Stimulated activated CD8-positive, alpha-beta memory T cell treated with anti-CD3 and anti-CD28 coated beads, Interleukin-15, amount 100 ng/mL, for 24 hours (primary cell): ENCODE measurements at regions not wholly inside any gene's neighbourhood (a gene's known extent, or its start where the extent isn't known, plus 50 kb on each side); places are given as distances from the start of the nearest gene placed in this dataset.
"Not testable (repeated sequence)": the region's sequence is repeated elsewhere in the genome, so short reads cannot be mapped to it uniquely, and the experiment has no call there.

Source experiments
- DNase-seq: peaks from one replicate; pipeline ENCODE4 v3.0.0-alpha.2; 2020; ENCODE audit warnings: low read depth

DNA sequence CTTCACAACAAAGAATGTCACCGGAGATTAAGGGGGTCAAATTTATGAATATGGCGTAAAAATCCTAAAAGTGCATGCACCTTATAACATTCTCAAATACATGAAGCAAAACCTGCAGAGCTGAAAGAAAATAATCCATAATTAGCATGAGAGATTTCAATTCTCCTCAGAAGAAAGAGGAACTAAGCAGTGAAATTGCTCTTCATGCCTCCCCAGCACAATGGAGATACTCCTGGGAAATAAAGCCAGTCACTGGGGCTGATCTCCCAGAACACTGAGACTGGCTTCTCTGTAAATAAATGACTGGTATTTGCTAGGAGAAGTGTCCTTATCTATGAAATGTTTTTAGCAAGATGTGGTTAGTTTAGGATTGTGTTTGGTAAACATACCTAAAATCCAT, 68.1 kb downstream of the GOLGA6L6 start:
- not testable (repeated sequence) for DNase-seq

DNA sequence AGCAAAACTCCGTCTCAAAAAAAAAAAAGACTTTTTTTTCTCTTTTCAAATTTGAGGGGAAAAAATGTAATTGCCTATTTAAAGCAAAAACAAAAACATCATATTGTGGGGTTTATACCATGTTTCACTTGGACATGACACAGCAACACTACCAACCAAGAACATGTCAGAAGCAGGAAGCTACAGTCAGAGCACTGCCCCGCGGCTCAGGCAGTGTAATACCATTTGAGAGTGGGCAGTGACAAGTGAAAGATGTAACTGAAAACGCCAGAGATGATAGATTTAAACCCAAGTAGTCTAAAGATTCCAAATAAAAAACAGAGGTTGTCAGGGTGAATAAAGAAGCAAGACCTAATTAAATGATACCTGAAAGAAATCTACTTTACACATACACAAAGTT, 68.6 kb downstream of the GOLGA6L6 start:
- not testable (repeated sequence) for DNase-seq

DNA sequence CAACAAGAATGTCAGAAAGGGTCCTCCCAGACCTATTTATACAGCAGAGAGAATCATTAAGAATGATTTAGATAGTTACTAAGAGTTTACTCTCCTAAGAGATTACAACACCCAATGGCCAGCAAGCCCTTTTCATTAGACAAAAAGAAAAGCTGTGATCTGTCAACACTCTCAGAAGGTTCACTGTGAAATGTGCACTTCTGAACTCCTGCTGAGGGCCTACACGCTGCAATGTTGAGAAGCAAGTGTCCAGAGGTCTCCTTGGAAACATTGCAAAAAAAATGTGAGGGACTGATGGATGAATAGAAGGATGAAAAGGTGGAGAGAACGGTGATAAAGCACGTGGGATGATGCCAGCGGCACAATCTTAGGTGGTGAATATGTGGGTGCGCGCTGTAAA, 70.8 kb downstream of the GOLGA6L6 start:
- not testable (repeated sequence) for DNase-seq

DNA sequence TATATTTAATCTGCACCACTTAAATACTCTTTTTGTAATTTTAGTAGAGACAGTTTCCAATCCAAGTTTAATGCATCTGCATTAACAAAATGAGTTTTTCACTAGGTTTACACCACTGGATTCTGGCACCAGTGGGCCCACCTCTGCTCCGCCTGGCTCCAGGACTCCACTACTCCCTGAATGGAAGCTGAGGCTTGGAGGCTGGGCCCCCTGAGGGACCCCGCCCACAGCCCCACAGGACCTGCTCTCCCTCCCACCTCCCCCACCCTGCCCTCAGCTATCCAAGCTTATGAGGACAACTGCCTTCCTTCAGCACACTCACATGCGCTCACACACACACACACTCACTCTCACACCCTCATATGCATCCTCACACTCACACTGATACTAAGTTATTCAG, 100.5 kb downstream of the GOLGA6L6 start:
- DNase-seq = not testable (repeated sequence)

DNA sequence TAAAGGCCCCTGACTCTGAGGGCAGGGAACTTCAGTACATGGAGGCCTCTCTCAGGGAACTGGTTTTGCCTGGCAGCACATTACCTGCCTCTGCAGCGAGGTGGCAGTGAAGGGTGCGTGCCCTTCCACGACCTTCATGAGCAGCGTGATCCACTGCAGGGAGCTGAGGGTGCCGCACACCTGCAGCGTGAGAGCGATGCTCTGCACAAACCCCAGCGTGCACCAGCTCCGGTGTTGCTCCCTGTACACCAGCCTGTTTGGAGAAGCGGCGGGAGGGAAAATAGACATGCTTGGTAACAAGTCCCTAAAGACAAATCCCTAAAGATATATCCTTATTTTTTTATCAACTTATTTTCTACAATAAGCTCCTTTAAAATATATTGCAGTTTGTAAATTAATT, 101.2 kb downstream of the GOLGA6L6 start:
- not testable (repeated sequence) for DNase-seq

DNA sequence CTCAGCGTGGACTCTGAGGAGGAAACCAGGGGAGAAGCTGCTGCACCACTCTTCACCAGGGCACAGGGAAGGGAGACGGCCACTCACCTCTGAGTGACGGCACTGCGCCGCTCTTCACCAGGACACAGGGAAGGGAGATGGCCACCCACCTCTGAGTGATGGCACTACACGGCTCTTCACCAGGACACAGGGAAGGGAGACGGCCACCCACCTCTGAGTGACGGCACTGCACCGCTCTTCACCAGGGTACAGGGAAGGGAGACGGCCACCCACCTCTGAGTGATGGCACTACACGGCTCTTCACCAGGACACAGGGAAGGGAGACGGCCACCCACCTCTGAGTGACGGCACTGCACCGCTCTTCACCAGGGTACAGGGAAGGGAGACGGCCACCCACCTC, 102.5 kb downstream of the GOLGA6L6 start:
- DNase-seq = not testable (repeated sequence)

DNA sequence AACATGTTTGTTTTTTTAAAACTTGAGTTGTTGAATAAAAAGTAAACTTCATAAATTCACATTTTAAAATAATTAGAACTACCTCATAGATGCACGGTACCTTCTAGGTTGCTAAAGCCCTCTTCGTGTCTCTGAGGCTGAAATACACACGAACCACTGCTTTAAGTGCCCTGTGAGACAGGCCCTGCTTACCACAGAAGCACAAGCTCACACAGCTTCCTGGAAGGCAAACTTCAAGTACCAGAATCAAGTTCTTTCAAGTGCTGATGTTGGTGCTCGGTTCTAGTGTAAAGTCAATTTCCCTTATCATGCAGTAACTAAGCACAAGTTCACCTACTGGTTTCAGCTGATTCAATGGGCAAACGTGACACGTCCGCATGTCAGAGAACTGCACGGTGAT, 103.3 kb downstream of the GOLGA6L6 start:
- not testable (repeated sequence) for DNase-seq

DNA sequence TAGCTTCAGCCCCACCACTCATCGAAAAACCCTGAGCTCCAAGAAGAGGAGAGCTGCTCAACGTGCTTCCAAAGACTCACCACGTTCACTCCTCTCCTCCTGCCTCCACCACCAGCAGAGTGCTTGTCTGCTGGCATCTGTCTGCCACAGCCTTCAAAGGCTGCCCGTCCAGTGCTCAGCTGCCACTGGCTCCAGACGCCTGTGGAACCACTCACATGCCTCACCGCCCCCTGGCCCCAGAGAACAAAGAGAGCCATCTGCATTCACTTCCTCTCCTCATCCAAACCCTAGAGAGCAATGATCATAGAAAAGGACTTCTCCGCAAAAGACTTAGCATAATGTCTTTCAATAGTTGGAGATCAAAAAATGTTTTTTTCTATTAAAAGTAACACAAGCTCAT, 108.1 kb downstream of the GOLGA6L6 start:
- not testable (repeated sequence) for DNase-seq

DNA sequence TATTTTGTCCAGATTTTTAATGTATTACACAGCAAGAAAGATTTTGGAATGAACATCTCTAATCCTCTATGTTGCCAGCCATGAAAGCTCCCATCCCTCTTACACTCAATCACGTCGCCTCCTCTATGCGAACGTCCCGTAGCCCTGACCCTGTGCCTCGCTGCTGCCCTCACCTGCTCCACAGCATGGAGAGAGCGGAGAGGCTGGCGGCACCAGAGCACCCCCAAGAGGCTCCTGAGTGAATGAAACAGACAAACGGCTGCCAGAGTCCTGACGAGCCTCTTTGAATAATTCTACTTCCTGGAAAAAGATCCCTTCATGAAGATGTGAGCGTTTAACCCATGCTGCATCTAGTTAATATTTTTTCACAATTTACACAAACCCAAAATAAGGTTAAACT, 111.1 kb downstream of the GOLGA6L6 start:
- DNase-seq = not testable (repeated sequence)

DNA sequence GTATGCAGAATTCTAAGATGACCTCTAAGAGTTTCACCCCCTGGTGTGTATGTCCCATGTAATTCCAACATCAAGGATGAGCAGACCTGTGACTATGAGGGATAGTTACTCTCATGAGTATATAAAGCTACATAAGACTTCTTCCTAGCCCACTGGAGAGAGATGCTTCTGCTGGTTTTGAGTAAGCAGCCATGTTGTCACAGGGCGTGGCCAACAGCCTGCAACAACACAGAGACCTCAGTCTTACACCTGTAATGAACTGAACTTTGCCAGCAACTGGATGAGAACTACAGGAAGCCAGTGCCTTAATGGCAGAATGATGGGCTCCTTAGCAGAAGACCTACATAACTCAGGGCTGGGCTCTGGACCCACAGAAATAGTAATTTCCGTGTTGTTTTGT, 120.9 kb downstream of the GOLGA6L6 start:
- DNase-seq = not testable (repeated sequence)

DNA sequence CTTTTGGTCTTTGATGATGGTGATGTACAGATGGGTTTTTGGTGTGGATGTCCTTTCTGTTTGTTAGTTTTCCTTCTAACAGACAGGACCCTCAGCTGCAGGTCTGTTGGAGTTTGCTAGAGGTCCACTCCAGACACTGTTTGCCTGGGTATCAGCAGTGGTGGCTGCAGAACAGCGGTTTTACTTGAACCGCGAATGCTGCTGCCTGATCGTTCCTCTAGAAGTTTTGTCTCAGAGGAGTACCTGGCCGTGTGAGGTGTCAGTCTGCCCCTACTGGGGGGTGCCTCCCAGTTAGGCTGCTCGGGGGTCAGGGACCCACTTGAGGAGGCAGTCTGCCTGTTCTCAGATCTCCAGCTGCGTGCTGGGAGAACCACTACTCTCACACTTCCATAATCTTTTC, 125.0 kb downstream of the GOLGA6L6 start:
- DNase-seq = not testable (repeated sequence)

DNA sequence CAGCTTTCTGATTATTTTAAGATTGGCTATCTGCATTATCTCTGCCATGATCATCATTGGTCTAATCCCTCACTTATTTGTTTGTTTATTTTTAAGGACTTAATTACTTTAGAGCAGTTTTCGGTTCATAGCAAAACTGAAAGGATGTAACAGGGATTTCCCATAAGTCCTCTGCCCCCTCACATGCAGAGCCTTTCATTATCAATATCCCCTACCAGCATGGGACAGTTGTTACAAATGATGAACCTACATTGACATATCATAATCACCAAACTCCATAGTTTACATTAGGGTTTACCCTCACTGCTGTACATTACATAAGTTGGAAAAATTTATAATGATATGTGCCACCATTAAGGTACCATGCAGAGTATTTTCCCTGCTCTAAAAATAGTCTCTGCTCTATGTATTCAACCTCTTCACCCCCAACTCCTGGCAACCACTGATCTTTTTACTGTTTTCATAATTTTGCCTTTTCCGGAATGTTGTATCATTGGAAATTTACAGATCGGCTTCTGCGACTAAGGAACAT, 131.9 kb downstream of the GOLGA6L6 start:
- DNase-seq = not testable (repeated sequence)

DNA sequence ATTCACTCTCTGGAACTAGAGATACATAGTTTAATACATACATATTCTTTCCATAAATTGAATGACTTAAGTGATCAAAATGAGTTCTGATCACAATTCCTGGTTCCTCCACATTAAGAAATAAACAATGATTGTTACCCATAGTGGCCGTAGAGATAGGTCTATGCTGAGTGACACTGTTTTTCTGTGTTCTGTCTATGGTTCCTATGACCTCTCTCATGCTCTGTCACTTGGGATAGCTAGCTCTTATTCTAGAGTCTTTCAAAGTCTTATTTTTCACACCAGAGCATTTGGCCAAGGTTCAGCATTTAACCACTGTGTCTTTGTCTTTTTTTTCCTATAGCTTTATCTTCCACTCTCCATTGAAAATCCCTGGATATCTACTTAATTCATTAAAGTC, 132.4 kb downstream of the GOLGA6L6 start:
- no peak for DNase-seq

DNA sequence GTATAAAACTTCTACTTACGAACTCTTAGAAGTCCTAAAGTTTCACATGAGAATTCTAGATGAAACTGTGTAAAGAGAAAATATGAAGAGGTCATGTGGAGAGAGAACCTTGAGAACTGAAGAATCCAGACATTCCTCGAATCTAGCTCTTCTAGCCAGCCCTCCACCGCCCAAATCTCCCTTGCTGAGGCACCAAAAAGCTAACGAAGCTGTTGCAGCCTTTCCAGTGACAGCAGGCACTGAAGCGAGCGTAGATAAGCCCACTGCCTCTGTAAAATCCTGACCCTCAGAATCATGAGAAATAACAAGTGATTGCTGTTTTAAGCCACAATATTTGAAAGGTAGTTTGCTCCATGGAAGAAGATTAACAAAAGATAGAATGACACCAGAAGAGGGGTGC, 134.0 kb downstream of the GOLGA6L6 start:
- no peak for DNase-seq

DNA sequence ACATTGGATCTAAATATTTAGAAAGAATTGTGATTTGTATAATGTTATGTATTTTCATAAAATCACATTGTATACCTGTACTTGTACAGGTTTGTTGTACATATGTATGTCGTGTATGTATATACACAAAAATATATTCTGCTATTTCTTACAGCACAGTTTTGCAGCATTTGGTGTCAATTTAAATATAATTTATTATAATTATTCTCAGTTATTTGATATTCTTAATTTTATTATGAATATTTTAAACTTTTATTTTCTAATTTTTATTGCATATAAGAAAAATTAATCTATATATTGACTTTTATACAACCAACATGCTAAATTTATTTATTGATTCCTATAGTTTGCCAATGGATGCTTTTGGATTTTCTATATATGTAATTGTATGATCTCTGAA, 137.0 kb downstream of the GOLGA6L6 start:
- DNase-seq = not testable (repeated sequence)

DNA sequence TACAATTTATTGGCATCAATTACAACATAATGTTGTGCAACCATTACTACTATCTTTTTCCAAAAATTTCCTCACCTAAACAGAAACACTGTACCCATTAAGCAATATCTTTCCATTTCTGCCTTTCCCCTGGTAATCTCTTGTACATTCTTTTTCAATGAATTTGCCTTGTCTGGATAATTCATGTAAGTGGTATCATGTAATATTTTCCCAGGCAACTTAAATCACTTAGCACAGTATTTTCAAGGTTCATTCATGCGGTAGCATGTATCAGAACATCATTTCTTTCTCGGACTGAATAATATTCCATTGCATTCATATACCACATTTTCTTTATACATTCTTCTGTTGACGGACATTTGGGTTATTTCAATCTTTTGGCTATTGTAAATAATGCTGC, 139.0 kb downstream of the GOLGA6L6 start:
- not testable (repeated sequence) for DNase-seq

DNA sequence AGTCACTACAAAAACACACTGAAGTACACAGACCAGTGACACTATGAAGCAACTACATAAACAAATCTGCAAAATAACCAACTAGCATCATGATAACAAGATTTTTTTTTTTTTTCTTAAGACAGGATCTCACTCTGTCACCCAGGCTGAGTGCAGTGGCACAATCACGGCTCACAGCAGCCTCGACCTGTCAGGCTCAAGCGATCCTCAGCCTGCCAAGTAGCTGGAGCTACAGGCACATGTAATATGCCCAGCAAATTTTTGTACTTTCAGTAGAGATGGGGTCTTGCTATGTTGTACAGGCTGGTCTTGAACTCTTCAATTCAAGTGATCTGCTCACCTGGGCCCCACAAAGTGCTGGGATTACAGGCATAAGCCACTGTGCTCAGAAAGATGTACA, 140.5 kb downstream of the GOLGA6L6 start:
- not testable (repeated sequence) for DNase-seq

DNA sequence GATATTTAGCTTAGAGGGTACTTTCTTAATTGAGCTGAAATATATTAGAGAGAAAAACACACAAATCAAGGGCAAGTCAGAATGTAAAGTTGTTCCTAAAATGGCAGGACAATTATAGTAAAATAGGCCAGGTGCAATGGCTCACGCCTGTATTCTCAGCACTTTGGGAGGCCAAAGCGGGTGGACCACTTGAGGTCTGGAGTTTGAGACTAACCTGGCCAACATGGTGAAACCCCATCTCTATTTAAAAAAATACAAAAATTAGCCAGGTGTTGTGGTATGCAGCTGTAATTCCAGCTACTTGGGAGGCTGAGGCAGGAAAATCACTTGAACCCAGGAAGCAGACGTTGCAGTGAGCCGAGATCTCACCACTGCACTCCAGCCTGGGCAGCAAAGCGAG, 142.9 kb downstream of the GOLGA6L6 start:
- not testable (repeated sequence) for DNase-seq

DNA sequence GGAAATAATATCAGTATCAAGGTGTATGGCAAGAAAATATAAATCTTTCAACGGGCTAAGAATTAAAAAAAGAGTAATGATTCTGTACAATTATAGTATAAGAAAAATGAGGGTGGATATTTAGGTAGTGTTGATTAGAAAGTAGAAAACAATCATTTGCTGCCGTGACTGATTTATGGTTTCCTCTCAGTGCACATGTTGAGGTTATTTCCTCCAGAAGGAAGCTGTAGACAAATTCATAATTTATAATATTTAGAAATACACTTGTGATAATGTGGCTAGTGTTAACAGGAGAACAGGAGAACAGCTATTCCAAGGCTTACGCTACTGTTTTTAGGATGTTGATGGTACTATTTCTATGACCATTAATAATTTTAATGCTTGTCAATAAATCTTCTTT, 153.4 kb downstream of the GOLGA6L6 start:
- DNase-seq = not testable (repeated sequence)

DNA sequence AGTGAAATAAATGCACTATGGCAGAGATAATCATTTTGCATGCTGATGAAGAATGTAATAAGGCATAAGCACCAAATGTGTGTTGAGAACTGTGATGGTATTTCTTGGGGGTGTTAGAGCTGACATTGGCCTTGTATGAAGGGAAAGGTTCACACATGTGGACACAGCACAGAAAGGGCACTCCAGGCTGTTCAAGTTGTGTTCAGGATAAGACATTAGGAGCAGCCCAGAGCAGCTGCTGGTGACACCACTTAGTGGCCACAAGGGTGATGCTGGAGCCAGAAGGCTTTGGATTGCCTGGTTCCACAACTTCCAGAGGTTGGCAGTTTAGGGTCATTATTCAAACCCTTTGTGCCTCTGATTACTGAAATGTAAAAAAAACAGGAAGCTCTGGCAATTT, 155.4 kb downstream of the GOLGA6L6 start:
- DNase-seq = no peak

DNA sequence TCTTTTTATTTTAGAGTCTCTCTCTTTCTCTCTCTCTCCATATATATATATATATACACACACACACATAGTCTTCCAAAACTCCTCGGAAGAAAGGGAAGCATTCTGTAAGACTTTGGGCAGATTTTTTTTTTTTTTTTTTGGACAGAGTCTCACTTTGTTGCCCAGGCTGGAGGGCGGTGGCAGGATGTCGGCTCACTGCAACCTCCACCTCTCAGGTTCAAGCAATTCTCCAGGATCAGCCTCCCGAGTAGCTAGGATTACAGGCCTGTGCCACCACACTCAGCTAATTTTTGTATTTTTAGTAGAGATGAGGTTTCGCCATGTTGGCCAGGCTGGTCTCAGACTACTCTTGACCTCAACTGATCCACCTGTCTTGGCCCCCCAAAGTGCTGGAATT, 161.4 kb downstream of the GOLGA6L6 start:
- DNase-seq = not testable (repeated sequence)

DNA sequence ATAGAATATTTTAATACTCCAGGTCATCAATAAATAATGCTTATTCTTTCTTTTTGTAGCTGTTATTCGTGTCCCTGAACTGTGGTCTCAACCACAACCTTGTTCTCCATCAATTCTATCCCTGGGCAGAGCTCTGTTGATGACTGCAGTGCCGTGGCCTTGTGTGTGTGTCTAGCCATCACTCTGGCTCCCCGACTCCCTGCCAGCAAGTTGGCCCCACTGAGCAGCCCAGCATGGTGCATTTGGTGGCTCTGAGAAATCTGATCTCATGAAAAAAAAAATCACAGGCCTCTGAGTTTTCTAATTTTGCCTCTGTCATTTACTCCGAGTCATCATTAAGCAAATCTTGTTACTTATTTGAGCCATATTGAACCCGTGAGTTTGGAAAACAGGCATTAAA, 164.7 kb downstream of the GOLGA6L6 start:
- no peak for DNase-seq

DNA sequence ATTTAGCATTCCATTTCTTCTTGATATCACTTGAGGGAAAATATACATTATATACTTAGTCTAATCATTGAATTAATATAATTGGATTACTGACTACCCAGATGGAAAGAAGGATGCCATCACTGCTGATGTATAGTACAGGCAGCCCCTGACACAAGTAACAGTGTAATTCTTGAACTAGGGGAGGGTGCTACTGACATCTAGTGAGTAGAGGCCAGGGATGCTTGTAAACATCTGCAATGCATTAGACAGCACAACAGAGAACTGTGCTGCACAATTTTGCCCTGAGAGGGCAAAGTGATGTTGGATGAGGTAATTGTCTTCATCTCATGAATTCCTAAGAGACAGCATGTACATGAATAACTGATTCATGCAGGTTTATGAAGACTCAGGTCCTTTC, 169.2 kb downstream of the GOLGA6L6 start:
- DNase-seq = not testable (repeated sequence)

DNA sequence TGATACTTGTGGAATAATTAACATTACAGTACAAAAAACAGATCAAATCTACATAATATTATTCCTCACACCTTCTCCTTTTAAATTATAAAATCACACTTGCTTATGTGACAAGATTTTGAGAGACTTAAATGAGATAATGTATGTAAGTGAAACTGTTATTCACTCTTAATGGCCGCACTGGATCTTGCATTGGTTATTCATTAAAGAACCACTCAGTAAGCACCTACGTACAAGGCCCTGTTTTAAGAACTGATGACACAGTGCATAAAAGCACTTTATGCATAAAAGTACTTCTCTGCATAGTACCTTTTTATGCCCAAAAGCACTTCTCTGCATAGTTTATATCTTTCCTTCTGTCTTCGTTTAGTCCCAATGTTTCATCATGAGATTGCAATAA, 172.1 kb downstream of the GOLGA6L6 start:
- no peak for DNase-seq

DNA sequence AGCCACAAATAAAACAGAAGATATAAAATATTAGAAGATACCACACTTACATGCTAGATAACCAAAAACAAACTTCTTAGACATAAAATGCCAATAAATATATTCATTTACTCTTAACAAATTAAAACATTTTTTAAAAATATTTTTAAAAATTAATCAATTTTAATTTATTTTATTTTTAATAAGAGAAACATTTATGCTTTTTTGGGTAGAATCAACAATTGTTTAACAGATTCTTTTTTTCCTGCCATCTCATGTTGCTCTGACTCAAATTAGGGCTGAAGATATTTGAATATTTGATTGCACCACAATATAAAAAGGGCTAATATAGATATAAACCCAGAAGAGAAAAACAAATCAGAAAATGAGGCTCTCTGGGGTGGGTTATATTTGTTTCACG, 172.6 kb downstream of the GOLGA6L6 start:
- DNase-seq = no peak
